HG03575 (cell line): ENCODE measurements at regions not wholly inside any gene's neighbourhood (a gene's known extent, or its start where the extent isn't known, plus 50 kb on each side); places are given as distances from the start of the nearest gene placed in this dataset.

Source experiments
- ATAC-seq: cut with Tn5 transposase; IDR thresholded peaks from one replicate; pipeline ENCODE4 v1.9.1; 2021; ENCODE audit not compliant: unreplicated experiment, insufficient number of reproducible peaks, low FRiP score; ENCODE audit errors: extremely low read depth

DNA sequence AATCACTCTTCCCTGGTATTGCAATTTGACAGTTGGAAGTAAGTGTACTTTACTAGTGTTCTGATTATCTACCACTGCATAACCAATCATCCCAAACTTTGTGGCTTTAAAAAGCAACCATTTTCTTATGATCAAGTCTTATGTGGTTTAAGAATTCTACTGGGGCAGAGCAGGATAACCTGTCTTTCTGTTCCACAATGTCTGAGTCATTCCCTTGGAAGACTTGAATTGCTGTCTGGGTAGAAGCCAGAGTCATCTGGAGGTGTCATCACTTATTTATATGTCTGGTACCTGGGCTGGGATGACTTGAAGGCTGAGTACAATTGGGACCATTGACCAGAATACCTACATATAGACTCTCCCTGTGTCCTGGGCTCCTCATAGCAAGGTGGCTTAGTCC, 644.3 kb downstream of the HDGFL1 start:
- no peak for ATAC-seq

DNA sequence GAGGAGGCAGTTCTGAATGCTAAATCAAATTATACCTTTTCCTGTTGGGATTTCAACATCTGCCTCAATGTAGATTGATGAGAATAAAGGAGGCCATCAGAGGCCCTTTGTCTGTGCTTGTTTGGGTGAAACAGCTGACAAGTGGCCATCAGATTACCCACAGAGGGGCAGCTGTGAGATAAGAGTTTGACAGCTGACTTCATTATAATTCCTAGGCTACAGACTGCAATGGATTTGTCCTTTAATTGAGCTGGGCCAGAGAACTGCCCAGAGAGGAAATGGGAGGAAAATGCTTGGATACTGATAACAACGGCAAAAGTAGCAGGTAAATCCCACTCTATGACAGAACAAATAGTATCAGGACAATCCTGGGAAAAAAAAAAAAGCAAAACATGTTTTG, 649.4 kb downstream of the HDGFL1 start:
- ATAC-seq: no peak

DNA sequence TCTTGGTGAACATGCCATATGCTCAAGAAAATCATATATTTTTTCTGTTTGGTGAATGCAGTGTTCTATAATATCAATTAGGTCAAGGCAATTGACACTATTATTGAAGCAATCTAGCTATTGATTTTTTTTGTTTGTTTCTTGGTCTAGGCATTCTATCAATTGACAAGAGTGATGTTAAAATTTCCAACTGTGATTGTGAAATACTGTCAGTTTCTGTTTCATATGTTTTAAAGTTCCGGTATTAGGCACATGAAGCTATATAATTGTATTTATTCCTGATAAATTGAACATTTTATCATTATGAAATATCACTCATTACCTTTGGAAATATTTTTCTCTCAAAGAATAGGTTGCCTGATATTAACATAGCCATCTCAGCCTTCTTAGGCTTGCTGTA, 653.4 kb downstream of the HDGFL1 start:
- no peak for ATAC-seq

DNA sequence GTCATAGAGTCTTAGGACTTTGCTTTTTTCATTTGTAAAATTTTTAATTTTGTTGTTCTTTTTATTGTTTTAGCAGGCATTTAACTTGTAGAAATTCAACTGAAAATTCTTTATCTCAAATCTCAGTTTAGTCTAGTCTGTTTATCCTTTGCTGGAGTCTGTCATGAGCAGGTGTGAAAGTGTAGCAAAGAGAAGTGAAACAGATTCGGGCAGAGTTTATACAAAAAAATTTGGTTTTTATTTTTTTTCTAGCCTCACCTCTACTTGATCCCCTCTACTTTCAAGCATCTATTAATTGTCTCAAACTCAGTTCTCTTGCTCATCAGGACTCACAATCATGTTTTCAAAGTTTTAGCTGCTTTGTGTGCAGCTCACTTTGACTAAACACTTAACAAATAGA, 655.2 kb downstream of the HDGFL1 start:
- ATAC-seq: no peak

GRCh38 chr6:23228439-23229024, 659.2 kb downstream of the HDGFL1 start:
- no peak for ATAC-seq

- no peak for ATAC-seq
Observed at GRCh38 chr6:23243854-23244253, 674.5 kb downstream of the HDGFL1 start.

- ATAC-seq: no peak
Observed at GRCh38 chr6:23244300-23244699, 674.9 kb downstream of the HDGFL1 start.

DNA sequence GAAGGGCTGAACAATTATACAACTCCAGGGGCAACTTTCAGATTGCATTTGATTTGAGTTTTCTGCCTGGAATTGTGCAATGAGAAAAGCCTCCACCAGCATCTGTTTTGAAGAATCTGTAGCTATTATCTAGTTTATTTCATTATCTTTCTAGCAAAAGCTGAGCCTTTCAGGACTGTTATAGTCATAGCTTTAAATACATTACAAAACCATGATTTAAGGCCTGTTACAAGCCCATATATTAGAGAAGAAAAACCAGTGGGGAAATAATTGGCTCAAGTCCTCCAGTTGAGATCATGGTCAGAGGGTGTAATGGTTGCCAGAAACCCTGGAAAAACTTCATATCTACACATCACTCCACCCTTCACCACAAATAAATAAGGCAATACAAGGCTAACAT, 676.2 kb downstream of the HDGFL1 start:
- ATAC-seq: no peak

GRCh38 chr6:23246896-23247295, 677.5 kb downstream of the HDGFL1 start:
- ATAC-seq: no peak

DNA sequence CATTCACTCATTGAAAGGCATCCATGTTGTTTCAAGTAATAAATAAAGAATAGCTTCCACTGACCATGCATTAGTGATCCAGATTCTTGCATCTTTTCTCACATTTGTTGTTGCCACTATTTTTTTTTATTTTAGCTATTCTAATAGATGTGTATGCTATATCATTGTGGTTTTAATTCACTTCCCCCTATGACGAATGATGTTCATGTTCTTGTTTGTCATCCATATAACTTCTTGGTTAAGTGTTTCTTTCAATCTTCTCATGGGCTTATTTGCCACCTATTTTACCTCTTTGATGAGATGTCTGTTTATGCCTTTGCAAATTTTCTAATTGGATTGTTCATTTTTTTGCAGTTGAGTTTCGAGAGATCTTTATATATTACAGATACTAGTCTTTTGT, 681.2 kb downstream of the HDGFL1 start:
- no peak for ATAC-seq

DNA sequence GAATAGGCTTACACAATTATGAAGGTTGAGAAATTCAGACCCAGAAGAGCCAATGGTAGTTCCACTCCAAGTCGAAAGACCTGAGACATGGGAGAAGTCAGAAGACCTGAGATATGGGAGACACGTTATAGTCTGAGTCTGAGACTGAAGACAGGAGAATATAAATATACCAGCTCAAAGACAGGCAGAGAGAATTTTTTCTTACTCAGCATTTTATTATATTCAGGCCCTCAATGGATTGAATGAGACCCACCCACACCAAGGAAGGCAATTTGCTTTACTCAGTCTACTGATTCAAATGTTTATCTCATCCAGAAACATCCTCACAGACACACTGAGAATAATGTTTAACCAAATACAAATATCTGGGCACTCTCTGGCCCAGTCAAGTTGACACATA, 693.5 kb downstream of the HDGFL1 start:
- no peak for ATAC-seq

- no peak for ATAC-seq
Observed at GRCh38 chr6:23265270-23265669, 695.9 kb downstream of the HDGFL1 start.

DNA sequence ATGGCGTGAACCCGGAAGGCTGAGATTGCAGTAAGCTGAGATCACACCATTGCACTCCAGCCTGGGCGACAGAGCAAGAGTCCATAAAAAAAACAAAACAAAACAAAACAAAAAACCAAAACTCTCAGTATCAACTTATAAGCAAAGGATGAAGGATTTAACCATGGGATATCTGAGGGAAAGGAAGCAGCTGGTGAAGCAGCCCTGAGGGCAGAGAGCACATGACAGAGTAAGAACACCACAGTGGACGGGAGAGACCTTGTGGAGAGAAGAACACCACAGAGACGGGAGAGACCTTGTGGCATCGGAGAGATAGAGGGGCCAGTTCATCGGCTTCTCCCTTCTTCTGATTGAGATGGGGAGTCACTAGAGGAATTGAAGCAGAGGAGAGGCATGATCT, 697.2 kb downstream of the HDGFL1 start:
- no peak for ATAC-seq

GRCh38 chr6:23267651-23268050, 698.3 kb downstream of the HDGFL1 start:
- ATAC-seq: no peak

- no peak for ATAC-seq
Observed at GRCh38 chr6:23268348-23268747, 699.0 kb downstream of the HDGFL1 start.

GRCh38 chr6:23269436-23269835, 700.1 kb downstream of the HDGFL1 start:
- ATAC-seq: no peak

GRCh38 chr6:23272536-23272935, 703.2 kb downstream of the HDGFL1 start:
- ATAC-seq: no peak

GRCh38 chr6:23277521-23278179, 708.3 kb downstream of the HDGFL1 start:
- ATAC-seq: no peak

DNA sequence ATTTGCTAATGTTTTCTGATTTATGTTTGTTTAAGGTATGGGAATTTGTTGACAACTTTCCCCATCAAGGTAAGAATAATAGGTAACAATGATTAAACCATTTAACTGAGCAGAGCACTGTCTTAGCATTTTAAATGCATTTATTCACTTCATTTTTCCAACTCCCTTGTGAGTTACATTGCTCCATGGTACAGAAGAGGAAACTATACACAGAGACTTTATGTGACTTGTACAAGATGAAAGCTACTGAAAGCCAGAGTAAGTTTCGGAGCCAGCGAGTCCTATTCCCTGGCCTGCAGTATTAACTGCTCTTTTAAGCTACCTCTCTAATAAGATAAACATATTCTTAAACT, 708.8 kb downstream of the HDGFL1 start:
- no peak for ATAC-seq

- ATAC-seq: no peak
Observed at GRCh38 chr6:23280437-23280836, 711.1 kb downstream of the HDGFL1 start.
